ENCODE measurements at regions not wholly inside any gene's neighbourhood (a gene's known extent, or its start where the extent isn't known, plus 50 kb on each side); places are given as distances from the start of the nearest gene placed in this dataset.

DNA sequence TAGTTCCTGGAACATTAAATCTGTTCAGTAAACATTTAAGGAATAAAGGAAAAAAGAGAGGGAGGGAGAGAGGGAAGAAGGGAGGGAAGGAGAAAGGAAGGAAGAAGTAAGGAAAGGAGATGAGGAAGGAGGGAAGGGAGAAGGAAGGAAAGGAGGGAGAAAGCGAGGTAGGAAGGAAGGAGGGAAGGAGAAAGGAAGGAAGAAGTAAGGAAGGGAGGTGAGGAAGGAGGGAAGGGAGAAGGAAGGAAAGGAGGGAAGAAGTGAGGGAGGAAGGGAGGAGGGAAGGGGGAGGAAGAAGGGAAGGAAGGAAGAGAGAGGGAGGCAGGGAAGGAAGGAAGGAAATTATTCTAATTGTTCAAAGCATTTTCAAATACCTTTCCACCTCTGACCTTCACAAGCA lies 77.2 kb upstream of the JUN start:
- H3K36me3 Mint-ChIP-seq: peaks cover 0 to 29% (median 0%) of the 10 kb centered on the region in 5 donors
- Histone ChIP-seq H3K4me3 (ENCODE audit: low read length) (no peak overlapping the region), H3K27me3 (ENCODE audit: control insufficient read depth in 2 of 2, insufficient read depth in 2 of 2, low read length in 2 of 2) (no peaks in the 10 kb centered on the region), H3K9me3 (ENCODE audit: control insufficient read depth in 2 of 3, low read length in 3 of 3) (no peaks in the 10 kb centered on the region), H3K36me3 (ENCODE audit: control insufficient read depth in 2 of 3, insufficient read depth in 3 of 3, low read length in 3 of 3) (no peaks in the 10 kb centered on the region), H3K4me1 (ENCODE audit: control insufficient read depth in 2 of 2, insufficient read depth in 2 of 2, low read length in 2 of 2) (peaks cover 16 to 34% of the 10 kb centered on the region in 2 donors), H3K27ac (ENCODE audit: low read depth, low read length) (no peak overlapping the region)
- H3K27ac Mint-ChIP-seq: peak overlapping the region in 3 of 9 donors; percentile 2 to 97 (median 91)
- ChIA-PET CTCF (no interaction called here), POLR2A (interaction anchor here (0.6 kb wide), 2 partner anchors 12 to 17 kb away, joined by 3 read pairs; no protein-coding TSS in a partner anchor)
- H3K9me3 Mint-ChIP-seq: peaks cover 0 to 7% (median 0%) of the 10 kb centered on the region in 11 donors
- ATAC-seq: no peak
- peaks cover 29 to 49% (median 46%) of the 10 kb centered on the region in 7 donors for H3K4me1 Mint-ChIP-seq
- intact Hi-C loops (cut with micrococcal nuclease): no loop called here
- H3K27me3 Mint-ChIP-seq: no peaks in the 10 kb centered on the region
- H3K4me3 Mint-ChIP-seq: peak overlapping the region in 1 of 10 donors; percentile 37
- DNase-seq: no peak

DNA sequence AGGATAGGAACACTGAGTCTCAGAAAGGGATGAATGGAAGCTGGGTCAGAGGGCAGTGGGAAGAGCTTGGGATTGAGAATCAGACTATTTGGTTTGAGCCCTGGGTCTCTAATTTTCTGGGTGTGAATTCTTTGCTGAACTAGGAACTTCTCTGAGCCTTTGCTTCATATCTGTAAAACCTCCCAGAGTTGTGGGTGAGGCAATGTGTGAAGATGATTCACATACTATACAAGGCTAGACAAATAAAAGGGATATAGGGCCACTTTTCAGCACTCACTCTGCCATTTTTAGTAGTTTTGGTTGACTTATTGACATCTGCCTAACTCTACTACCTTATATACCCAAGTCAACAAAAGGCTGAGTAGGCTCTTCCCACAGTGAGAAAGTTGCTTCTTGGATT lies 77.7 kb upstream of the JUN start:
- intact Hi-C loops (cut with micrococcal nuclease): no loop called here
- DNase-seq (no peak), ATAC-seq (peak; percentile 35)
- H3K27me3 Mint-ChIP-seq: no peaks in the 10 kb centered on the region
- Histone ChIP-seq H3K36me3 (ENCODE audit: control insufficient read depth in 2 of 3, insufficient read depth in 3 of 3, low read length in 3 of 3) (no peaks in the 10 kb centered on the region), H3K9me3 (ENCODE audit: control insufficient read depth in 2 of 3, low read length in 3 of 3) (no peaks in the 10 kb centered on the region), H3K27me3 (ENCODE audit: control insufficient read depth in 2 of 2, insufficient read depth in 2 of 2, low read length in 2 of 2) (no peaks in the 10 kb centered on the region), H3K27ac (ENCODE audit: low read depth, low read length) (no peak overlapping the region), H3K4me3 (ENCODE audit: low read length) (no peak overlapping the region), H3K4me1 (ENCODE audit: control insufficient read depth in 2 of 2, insufficient read depth in 2 of 2, low read length in 2 of 2) (peaks cover 16 to 34% of the 10 kb centered on the region in 2 donors)
- POLR2A ChIA-PET: no interaction called here
- peaks cover 29 to 49% (median 46%) of the 10 kb centered on the region in 7 donors for H3K4me1 Mint-ChIP-seq
- peaks cover 0 to 29% (median 0%) of the 10 kb centered on the region in 5 donors for H3K36me3 Mint-ChIP-seq
- H3K4me3 Mint-ChIP-seq: no peak overlapping the region
- H3K27ac Mint-ChIP-seq: peak overlapping the region in 2 of 9 donors; percentile 37 to 97
- H3K9me3 Mint-ChIP-seq: peaks cover 0 to 7% (median 0%) of the 10 kb centered on the region in 11 donors
- CTCF ChIA-PET: no interaction called here

GRCh38 chr1:58862728-58863385 lies 79.0 kb upstream of the JUN start:
- peaks cover 0 to 25% (median 0%) of the 10 kb centered on the region in 5 donors for H3K36me3 Mint-ChIP-seq
- H3K36me3 ChIP-seq (ENCODE audit: control insufficient read depth in 2 of 3, insufficient read depth in 3 of 3, low read length in 3 of 3): no peaks in the 10 kb centered on the region
- no peaks in the 10 kb centered on the region for H3K9me3 ChIP-seq (ENCODE audit: control insufficient read depth in 2 of 3, low read length in 3 of 3)
- peaks cover 10 to 24% of the 10 kb centered on the region in 2 donors for H3K4me1 ChIP-seq (ENCODE audit: control insufficient read depth in 2 of 2, insufficient read depth in 2 of 2, low read length in 2 of 2)
- no peak overlapping the region for H3K4me3 Mint-ChIP-seq
- no peak for ATAC-seq
- H3K27me3 Mint-ChIP-seq: no peaks in the 10 kb centered on the region
- intact Hi-C loops (cut with micrococcal nuclease): no loop called here
- H3K4me3 ChIP-seq (ENCODE audit: low read length): no peak overlapping the region
- peaks cover 24 to 36% (median 33%) of the 10 kb centered on the region in 7 donors for H3K4me1 Mint-ChIP-seq
- no peak overlapping the region for H3K27ac Mint-ChIP-seq
- ChIA-PET CTCF (no interaction called here), POLR2A (interaction anchor here (0.6 kb wide), 1 partner anchor 73 kb away, joined by 3 read pairs; no protein-coding TSS in a partner anchor)
- no peaks in the 10 kb centered on the region for H3K27me3 ChIP-seq (ENCODE audit: control insufficient read depth in 2 of 2, insufficient read depth in 2 of 2, low read length in 2 of 2)
- peaks cover 0 to 6% (median 0%) of the 10 kb centered on the region in 11 donors for H3K9me3 Mint-ChIP-seq
- no peak for DNase-seq
- H3K27ac ChIP-seq (ENCODE audit: low read depth, low read length): no peak overlapping the region

- Mint-ChIP-seq H3K27me3 (no peaks in the 10 kb centered on the region), H3K9me3 (peaks cover 0 to 6% (median 0%) of the 10 kb centered on the region in 11 donors), H3K27ac (no peak overlapping the region), H3K36me3 (peaks cover 0 to 26% (median 0%) of the 10 kb centered on the region in 5 donors), H3K4me1 (peaks cover 11 to 18% (median 17%) of the 10 kb centered on the region in 7 donors), H3K4me3 (no peak overlapping the region)
- ATAC-seq: no peak
- Histone ChIP-seq H3K27ac (ENCODE audit: low read depth, low read length) (no peak overlapping the region), H3K4me1 (ENCODE audit: control insufficient read depth in 2 of 2, insufficient read depth in 2 of 2, low read length in 2 of 2) (peaks cover 0 to 6% of the 10 kb centered on the region in 2 donors), H3K4me3 (ENCODE audit: low read length) (no peak overlapping the region), H3K9me3 (ENCODE audit: control insufficient read depth in 2 of 3, low read length in 3 of 3) (no peaks in the 10 kb centered on the region), H3K36me3 (ENCODE audit: control insufficient read depth in 2 of 3, insufficient read depth in 3 of 3, low read length in 3 of 3) (no peaks in the 10 kb centered on the region), H3K27me3 (ENCODE audit: control insufficient read depth in 2 of 2, insufficient read depth in 2 of 2, low read length in 2 of 2) (no peaks in the 10 kb centered on the region)
- no peak for DNase-seq
- CTCF ChIA-PET: no interaction called here
- intact Hi-C loops (cut with micrococcal nuclease): no loop called here
- POLR2A ChIA-PET: no interaction called here
These were observed 80.8 kb upstream of the JUN start for GRCh38 chr1:58864654-58865053.

GRCh38 chr1:58866578-58866977 lies 82.7 kb upstream of the JUN start:
- Histone ChIP-seq H3K9me3 (ENCODE audit: control insufficient read depth in 2 of 3, low read length in 3 of 3) (no peaks in the 10 kb centered on the region), H3K4me3 (ENCODE audit: low read length) (no peak overlapping the region), H3K27me3 (ENCODE audit: control insufficient read depth in 2 of 2, insufficient read depth in 2 of 2, low read length in 2 of 2) (no peaks in the 10 kb centered on the region), H3K27ac (ENCODE audit: low read depth, low read length) (no peak overlapping the region), H3K4me1 (ENCODE audit: control insufficient read depth in 2 of 2, insufficient read depth in 2 of 2, low read length in 2 of 2) (no peaks in the 10 kb centered on the region), H3K36me3 (ENCODE audit: control insufficient read depth in 2 of 3, insufficient read depth in 3 of 3, low read length in 3 of 3) (no peaks in the 10 kb centered on the region)
- Mint-ChIP-seq H3K4me3 (no peak overlapping the region), H3K27me3 (no peaks in the 10 kb centered on the region), H3K27ac (no peak overlapping the region), H3K36me3 (peaks cover 0 to 23% (median 0%) of the 10 kb centered on the region in 5 donors), H3K4me1 (peaks cover 0 to 5% (median 3%) of the 10 kb centered on the region in 7 donors), H3K9me3 (peaks cover 0 to 6% (median 0%) of the 10 kb centered on the region in 11 donors)
- CTCF ChIA-PET: no interaction called here
- no peak for ATAC-seq
- intact Hi-C loops (cut with micrococcal nuclease): no loop called here
- POLR2A ChIA-PET: no interaction called here
- DNase-seq: no peak

DNA sequence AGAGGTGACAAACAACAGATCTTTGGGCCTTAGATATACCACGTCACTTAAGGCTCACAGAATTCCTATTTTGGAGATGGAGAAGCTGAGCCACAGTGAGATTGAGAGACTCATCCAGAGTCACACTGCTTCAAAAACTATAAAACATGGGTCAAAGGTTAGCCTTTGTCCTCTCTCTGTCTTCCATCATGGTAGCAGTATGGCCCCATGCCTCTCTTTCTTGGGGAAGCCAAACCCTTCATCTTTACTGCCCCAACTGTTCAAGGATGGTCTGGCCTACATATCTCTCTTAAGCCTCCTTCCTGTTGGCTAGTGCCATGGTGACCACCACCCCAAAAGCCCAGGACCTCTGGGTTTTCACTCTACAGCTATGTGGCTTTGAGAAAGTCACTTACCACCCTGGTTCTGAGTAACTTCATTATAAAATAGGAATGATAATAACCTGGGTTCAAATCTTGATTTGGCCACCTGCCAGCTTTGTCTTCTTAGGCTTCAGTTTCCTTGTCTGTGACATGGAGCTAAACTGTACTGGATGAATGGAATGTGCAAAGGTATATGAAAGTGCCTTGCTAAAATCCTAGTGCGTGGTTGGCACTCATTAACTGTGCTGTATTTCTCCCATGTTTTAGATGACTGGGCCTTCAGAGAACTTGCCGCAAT lies 85.9 kb upstream of the JUN start:
- no peaks in the 10 kb centered on the region for H3K4me1 Mint-ChIP-seq
- Histone ChIP-seq H3K4me1 (ENCODE audit: control insufficient read depth in 2 of 2, insufficient read depth in 2 of 2, low read length in 2 of 2) (no peaks in the 10 kb centered on the region), H3K27me3 (ENCODE audit: control insufficient read depth in 2 of 2, insufficient read depth in 2 of 2, low read length in 2 of 2) (no peaks in the 10 kb centered on the region), H3K27ac (ENCODE audit: low read depth, low read length) (no peak overlapping the region), H3K4me3 (ENCODE audit: low read length) (no peak overlapping the region), H3K36me3 (ENCODE audit: control insufficient read depth in 2 of 3, insufficient read depth in 3 of 3, low read length in 3 of 3) (no peaks in the 10 kb centered on the region), H3K9me3 (ENCODE audit: control insufficient read depth in 2 of 3, low read length in 3 of 3) (no peaks in the 10 kb centered on the region)
- intact Hi-C loops (cut with micrococcal nuclease): no loop called here
- CTCF ChIA-PET: no interaction called here
- peaks cover 0 to 12% (median 3%) of the 10 kb centered on the region in 5 donors for H3K36me3 Mint-ChIP-seq
- POLR2A ChIA-PET: interaction anchor here (0.6 kb wide), 1 partner anchor 12 kb away, joined by 3 read pairs; no protein-coding TSS in a partner anchor
- ATAC-seq: no peak
- H3K4me3 Mint-ChIP-seq: no peak overlapping the region
- no peak overlapping the region for H3K27ac Mint-ChIP-seq
- H3K9me3 Mint-ChIP-seq: peaks cover 0 to 7% (median 0%) of the 10 kb centered on the region in 11 donors
- DNase-seq: no peak
- H3K27me3 Mint-ChIP-seq: peaks cover 0 to 9% (median 0%) of the 10 kb centered on the region in 5 donors
